ENCODE measurements at regions not wholly inside any gene's neighbourhood (a gene's known extent, or its start where the extent isn't known, plus 50 kb on each side); places are given as distances from the start of the nearest gene placed in this dataset.
"Not testable (repeated sequence)": the region's sequence is repeated elsewhere in the genome, so short reads cannot be mapped to it uniquely, and the experiment has no call there.

DNA sequence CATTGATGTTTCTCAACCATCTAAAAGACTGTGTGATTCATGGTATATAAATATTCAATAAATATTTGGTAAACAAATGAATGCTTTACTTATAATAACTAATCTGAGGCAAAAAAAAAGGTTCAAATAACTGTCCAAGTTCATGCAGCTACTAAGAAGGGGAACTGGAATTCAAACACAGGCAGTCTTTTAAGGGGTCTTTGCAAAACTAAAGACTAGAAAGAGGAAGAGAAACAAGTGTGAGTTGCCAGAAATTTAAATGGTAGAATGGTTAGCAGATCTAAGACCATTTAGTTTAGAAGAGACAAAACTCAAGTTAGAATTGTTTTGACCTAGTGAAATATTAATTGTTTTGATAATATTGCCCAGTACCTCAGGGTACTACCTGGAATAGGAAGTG, 642.0 kb upstream of the LRRN3 start:
- FAIRE-seq: no peak
- intact Hi-C loops (cut with DNase I): no loop called here
- no peak for DNase-seq
- no peaks in the 10 kb centered on the region for H3K27me3 ChIP-seq
- H3K4me1 ChIP-seq: no peaks in the 10 kb centered on the region
- H3K36me3 ChIP-seq: no peaks in the 10 kb centered on the region
- no peak overlapping the region for H3K27ac ChIP-seq
- TF ChIP-seq CTCF (IDR thresholded peaks at IDR 0.05): no peak
- ATAC-seq: no peak
- no peak overlapping the region for H3K4me3 ChIP-seq
- H3K9me3 ChIP-seq: no peaks in the 10 kb centered on the region

DNA sequence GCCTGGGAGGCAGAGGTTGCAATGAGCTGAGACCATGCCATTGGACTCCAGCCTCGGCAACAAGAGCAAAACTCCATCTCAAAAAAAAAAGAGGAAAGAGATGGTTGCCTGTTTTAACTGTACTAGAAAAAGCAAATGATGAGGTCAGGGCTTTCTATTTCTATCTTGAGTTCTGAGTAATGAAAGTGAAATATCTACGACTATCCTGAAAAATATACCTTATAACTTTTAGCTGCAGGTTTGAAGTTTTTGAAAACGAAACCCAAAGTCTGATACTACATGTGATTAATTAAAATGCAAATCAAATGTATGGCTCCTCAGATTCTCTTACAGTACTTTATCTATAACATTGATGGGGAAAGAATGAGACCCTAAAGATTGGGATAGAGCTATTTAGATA, 636.2 kb upstream of the LRRN3 start:
- Histone ChIP-seq H3K27ac (no peak overlapping the region), H3K4me1 (no peaks in the 10 kb centered on the region), H3K9me3 (no peaks in the 10 kb centered on the region), H3K4me3 (no peak overlapping the region), H3K36me3 (no peaks in the 10 kb centered on the region), H3K27me3 (no peaks in the 10 kb centered on the region)
- intact Hi-C loops (cut with DNase I): no loop called here
- no peak for TF ChIP-seq CTCF (IDR thresholded peaks at IDR 0.05)
- FAIRE-seq (no peak), DNase-seq (no peak), ATAC-seq (no peak)
- WGBS, 2 donors: 60% methylated on average over 3 of the region's 3 CpGs

DNA sequence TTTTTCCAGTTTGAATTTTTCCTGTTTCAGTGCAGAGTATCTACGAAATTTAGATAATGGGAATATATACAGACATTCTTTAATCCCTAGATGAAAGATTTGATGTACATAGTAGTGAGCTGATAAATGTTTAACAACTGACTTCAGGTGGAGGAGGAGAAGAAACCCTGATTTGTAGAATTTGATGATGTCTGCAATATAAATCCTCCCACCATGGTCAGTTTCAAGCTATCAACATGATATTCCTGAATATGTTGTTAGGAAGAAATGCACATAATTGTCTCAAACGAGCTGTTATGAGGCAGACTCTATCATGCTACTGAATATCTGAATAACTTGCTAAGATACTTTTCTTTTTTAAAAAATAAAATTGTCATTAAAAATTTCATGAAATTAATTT, 629.3 kb upstream of the LRRN3 start:
- Histone ChIP-seq H3K4me3 (no peak overlapping the region), H3K27ac (no peak overlapping the region), H3K4me1 (no peaks in the 10 kb centered on the region), H3K9me3 (peaks cover 0 to 3% (median 0%) of the 10 kb centered on the region in 4 donors), H3K36me3 (no peaks in the 10 kb centered on the region), H3K27me3 (no peaks in the 10 kb centered on the region)
- no peak for DNase-seq
- WGBS, 2 donors: 39 to 40% methylated on average over 2 of the region's 2 CpGs
- no peak for TF ChIP-seq CTCF (IDR thresholded peaks at IDR 0.05)
- no peak for ATAC-seq
- intact Hi-C loops (cut with DNase I): no loop called here
- FAIRE-seq: no peak

DNA sequence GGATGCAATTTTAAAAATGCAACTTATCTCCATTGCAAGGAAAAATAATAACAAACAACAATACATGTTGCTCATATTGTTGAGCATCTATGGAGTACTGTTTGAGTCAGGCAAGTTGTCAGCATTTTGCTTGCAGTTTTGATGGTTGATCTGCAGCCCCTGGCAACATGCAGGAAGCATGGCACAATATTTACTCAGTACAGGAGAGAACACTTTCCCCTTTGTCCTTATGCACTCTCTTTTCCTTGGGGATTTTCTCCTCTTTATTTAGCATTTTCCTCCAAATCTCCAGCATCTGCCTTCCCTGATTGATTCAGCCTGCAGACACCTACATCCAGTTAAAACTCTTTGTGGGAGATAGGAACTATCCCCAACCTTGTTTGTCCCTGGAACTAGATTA, 620.5 kb upstream of the LRRN3 start:
- no peak for TF ChIP-seq CTCF (IDR thresholded peaks at IDR 0.05)
- Histone ChIP-seq H3K9me3 (no peaks in the 10 kb centered on the region), H3K4me1 (no peaks in the 10 kb centered on the region), H3K27me3 (no peaks in the 10 kb centered on the region), H3K36me3 (no peaks in the 10 kb centered on the region), H3K27ac (no peak overlapping the region), H3K4me3 (no peak overlapping the region)
- intact Hi-C loops (cut with DNase I): no loop called here
- ATAC-seq: no peak
- FAIRE-seq: no peak
- no peak for DNase-seq

GRCh38 chr7:110472419-110472818, 618.5 kb upstream of the LRRN3 start:
- H3K27me3 ChIP-seq; FAIRE-seq; ATAC-seq; H3K27ac ChIP-seq; DNase-seq; intact Hi-C loops (cut with DNase I); H3K4me1 ChIP-seq; H3K9me3 ChIP-seq; H3K36me3 ChIP-seq; H3K4me3 ChIP-seq: not testable (repeated sequence)
- 66 to 74% methylated on average over 7 of the region's 7 CpGs for WGBS, 2 donors

DNA sequence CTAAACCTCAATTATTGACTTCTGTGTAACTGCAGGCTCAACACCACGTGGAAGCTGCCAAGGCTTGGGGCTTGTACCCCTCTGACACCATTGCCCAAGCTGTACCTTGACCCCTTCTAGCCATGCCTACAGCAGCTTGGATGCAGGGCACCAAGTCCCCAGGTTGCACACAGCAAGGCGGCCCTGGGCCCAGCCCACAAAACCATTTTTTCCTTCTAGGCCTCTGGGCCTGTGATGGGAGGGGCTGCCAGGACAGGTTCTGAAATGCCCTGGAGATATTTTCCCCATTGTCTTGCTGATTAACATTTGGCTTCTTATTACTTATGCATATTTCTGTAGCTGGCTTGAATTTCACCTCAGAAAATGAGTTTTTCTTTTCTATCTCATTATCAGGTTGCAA, 610.0 kb upstream of the LRRN3 start:
- Histone ChIP-seq H3K27me3 (no peaks in the 10 kb centered on the region), H3K4me3 (no peak overlapping the region), H3K27ac (no peak overlapping the region), H3K4me1 (no peaks in the 10 kb centered on the region), H3K36me3 (no peaks in the 10 kb centered on the region), H3K9me3 (no peaks in the 10 kb centered on the region)
- TF ChIP-seq CTCF (IDR thresholded peaks at IDR 0.05): no peak
- intact Hi-C loops (cut with DNase I): no loop called here
- DNase-seq (no peak), FAIRE-seq (no peak), ATAC-seq (no peak)
- WGBS, 2 donors: 85 to 93% methylated on average over 2 of the region's 2 CpGs

Measured in pancreas (tissue), 10 donors.